ENCODE measurements at regions not wholly inside any gene's neighbourhood (a gene's known extent, or its start where the extent isn't known, plus 50 kb on each side); places are given as distances from the start of the nearest gene placed in this dataset.

GRCh38 chr13:106433066-106433465 lies 102.4 kb downstream of the EFNB2 start:
- no peak for DNase-seq

- no peak for DNase-seq
Observed at GRCh38 chr13:106432636-106433035, 102.8 kb downstream of the EFNB2 start.

GRCh38 chr13:106426909-106427308 lies 108.6 kb downstream of the EFNB2 start:
- no peak for DNase-seq

- no peak for DNase-seq
Observed at GRCh38 chr13:106425661-106426060, 109.8 kb downstream of the EFNB2 start.

GRCh38 chr13:106424805-106425204 lies 110.7 kb downstream of the EFNB2 start:
- DNase-seq, result no peak

GRCh38 chr13:106423530-106423929 lies 111.9 kb downstream of the EFNB2 start:
- no peak for DNase-seq

- DNase-seq, result no peak
Observed at GRCh38 chr13:106418556-106418955, 116.9 kb downstream of the EFNB2 start.

GRCh38 chr13:106417467-106418110 lies 117.9 kb downstream of the EFNB2 start:
- no peak for DNase-seq

GRCh38 chr13:106416645-106417044 lies 118.8 kb downstream of the EFNB2 start:
- DNase-seq, result no peak

GRCh38 chr13:106415971-106416370 lies 119.5 kb downstream of the EFNB2 start:
- DNase-seq, result no peak

GRCh38 chr13:106415442-106415841 lies 120.0 kb downstream of the EFNB2 start:
- no peak for DNase-seq

GRCh38 chr13:106407338-106407737 lies 128.1 kb downstream of the EFNB2 start:
- DNase-seq, result no peak

- no peak for DNase-seq
Observed at GRCh38 chr13:106405731-106406130, 129.7 kb downstream of the EFNB2 start.

GRCh38 chr13:106403280-106403679 lies 132.2 kb downstream of the EFNB2 start:
- no peak for DNase-seq

GRCh38 chr13:106402866-106403265 lies 132.6 kb downstream of the EFNB2 start:
- no peak for DNase-seq

- no peak for DNase-seq
Observed at GRCh38 chr13:106401081-106401480, 134.4 kb downstream of the EFNB2 start.

GRCh38 chr13:106400289-106400688 lies 135.2 kb downstream of the EFNB2 start:
- DNase-seq, result no peak

- DNase-seq, result no peak
Observed at GRCh38 chr13:106398289-106398688, 137.2 kb downstream of the EFNB2 start.

- no peak for DNase-seq
Observed at GRCh38 chr13:106393776-106394175, 141.7 kb downstream of the EFNB2 start.

GRCh38 chr13:106391681-106392080 lies 143.8 kb downstream of the EFNB2 start:
- no peak for DNase-seq

- DNase-seq, result no peak
Observed at GRCh38 chr13:106391271-106391670, 144.2 kb downstream of the EFNB2 start.

- no peak for DNase-seq
Observed at GRCh38 chr13:106390367-106390766, 145.1 kb downstream of the EFNB2 start.

GRCh38 chr13:106385654-106386053 lies 149.8 kb downstream of the EFNB2 start:
- DNase-seq, result no peak

- DNase-seq, result no peak
Observed at GRCh38 chr13:106384516-106384915, 150.9 kb downstream of the EFNB2 start.

GRCh38 chr13:106383791-106384190 lies 151.7 kb downstream of the EFNB2 start:
- no peak for DNase-seq
